ENCODE measurements at regions not wholly inside any gene's neighbourhood (a gene's known extent, or its start where the extent isn't known, plus 50 kb on each side); places are given as distances from the start of the nearest gene placed in this dataset.

DNA sequence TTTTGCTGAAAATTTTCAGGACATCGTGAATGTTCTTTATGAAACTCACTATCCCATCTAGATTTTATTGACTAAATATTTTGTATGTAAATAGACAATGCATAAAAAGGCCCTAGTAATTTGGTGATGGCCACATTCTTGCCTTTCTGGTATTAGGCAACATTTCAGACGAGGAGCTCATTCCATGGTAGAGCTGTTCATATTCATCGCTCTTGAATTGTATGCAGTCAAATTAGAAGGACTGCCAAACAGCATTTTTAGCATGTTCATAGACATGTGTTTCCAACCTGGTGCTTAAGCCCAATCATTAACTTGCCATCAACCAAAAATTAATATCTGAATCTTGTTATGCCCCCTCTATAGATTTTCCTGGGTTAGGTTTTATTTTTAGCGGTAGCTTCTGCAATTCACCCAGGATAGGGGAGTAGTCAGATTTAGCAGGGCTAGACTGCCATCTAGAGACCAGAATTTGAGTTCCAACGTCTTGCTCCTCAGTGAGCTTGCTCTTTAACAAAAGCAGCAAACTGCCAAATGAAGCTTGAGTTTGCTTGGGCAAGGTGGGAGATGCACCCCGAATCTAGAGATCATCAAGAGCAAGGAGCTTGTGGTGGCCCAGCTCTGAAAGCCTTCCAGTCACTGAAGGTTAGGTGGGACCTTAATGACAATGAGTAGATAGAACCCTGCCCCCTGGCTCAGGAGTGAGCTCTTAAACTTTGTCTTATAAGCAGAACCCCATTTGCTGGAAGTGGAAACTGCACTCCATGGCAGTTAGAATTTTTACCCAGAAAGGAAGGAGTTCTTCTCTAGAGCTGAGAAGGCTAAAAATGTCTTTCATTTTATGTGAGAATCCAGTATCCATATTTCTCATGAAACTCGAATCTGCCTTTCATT is 456.2 kb downstream of the RASEF start:
- TF ChIP-seq, protein P1, sequence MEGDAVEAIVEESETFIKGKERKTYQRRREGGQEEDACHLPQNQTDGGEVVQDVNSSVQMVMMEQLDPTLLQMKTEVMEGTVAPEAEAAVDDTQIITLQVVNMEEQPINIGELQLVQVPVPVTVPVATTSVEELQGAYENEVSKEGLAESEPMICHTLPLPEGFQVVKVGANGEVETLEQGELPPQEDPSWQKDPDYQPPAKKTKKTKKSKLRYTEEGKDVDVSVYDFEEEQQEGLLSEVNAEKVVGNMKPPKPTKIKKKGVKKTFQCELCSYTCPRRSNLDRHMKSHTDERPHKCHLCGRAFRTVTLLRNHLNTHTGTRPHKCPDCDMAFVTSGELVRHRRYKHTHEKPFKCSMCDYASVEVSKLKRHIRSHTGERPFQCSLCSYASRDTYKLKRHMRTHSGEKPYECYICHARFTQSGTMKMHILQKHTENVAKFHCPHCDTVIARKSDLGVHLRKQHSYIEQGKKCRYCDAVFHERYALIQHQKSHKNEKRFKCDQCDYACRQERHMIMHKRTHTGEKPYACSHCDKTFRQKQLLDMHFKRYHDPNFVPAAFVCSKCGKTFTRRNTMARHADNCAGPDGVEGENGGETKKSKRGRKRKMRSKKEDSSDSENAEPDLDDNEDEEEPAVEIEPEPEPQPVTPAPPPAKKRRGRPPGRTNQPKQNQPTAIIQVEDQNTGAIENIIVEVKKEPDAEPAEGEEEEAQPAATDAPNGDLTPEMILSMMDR (IDR thresholded peaks at IDR 0.05; ENCODE audit: control insufficient read depth, extremely low read depth, insufficient read depth): peak; percentile 77
- H3K4me3 ChIP-seq (ENCODE audit: low read depth, low read length): peak overlapping the region; percentile 1; the same call in 1 of the 2 replicates
- DNase-seq (ENCODE audit: low read depth): peak; percentile 64

DNA sequence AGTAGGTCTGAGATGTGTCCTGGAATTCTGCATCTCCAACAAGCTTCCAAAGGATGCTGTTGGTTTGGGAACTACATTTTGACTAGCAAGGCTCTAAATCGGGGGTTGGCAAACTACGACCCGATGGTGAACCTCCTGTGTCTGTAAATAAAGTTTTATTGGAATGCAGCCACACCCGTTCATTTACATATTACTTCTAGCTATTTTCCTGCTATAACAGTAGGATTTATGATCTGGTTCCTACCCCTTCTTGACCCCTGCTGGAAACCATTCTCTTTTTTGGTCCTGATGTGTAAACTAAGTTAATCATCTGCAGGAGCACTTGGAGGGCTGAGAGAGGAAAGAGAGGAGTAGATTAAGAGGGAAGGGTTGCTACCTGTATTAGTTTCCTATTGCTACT is 454.5 kb downstream of the RASEF start:
- no peak overlapping the region for H3K4me3 ChIP-seq (ENCODE audit: low read depth, low read length)
- TF ChIP-seq, protein P1 (IDR thresholded peaks at IDR 0.05; ENCODE audit: control insufficient read depth, extremely low read depth, insufficient read depth): no peak
- no peak for DNase-seq (ENCODE audit: low read depth)

DNA sequence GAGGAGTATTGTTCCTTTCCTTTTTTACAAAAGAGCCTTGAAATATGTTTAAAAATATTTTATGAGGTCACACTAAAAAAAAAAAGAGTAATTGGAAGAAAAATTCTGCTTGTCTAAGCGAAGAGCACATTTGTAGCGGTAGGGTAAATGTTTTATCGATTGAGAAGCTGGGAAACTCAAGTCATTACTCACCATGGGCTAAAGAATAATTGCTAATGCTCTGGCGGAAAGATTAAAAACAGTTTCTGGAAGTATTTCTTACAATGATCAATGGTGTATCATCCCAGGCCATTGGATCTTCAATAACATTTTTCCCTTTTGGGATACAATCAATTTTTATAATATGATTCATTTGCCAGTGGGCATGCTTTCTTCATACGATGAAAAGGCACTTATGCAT is 450.0 kb downstream of the RASEF start:
- no peak for DNase-seq (ENCODE audit: low read depth)
- TF ChIP-seq, protein P1 (IDR thresholded peaks at IDR 0.05; ENCODE audit: control insufficient read depth, extremely low read depth, insufficient read depth): no peak
- H3K4me3 ChIP-seq (ENCODE audit: low read depth, low read length): no peak overlapping the region

DNA sequence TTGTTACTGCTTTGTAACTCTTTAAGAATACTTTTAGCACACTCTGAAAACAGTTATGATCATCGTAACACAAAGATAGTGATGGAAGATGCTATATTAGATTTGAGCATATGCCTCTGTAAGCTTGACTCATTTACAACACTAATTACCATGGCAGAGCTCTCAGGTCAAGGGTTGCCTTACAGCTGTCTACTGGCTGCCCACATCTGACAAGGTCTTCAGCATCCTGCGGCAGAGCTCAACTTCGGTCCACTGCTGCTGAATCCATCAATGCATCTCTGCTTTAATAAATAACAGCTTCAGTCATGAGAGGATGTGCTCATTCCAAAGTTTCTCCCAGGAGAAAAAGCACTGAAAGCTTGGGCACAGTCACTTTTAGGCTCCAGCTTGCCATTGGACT is 449.4 kb downstream of the RASEF start:
- no peak for DNase-seq (ENCODE audit: low read depth)
- no peak overlapping the region for H3K4me3 ChIP-seq (ENCODE audit: low read depth, low read length)
- TF ChIP-seq, protein P1 (IDR thresholded peaks at IDR 0.05; ENCODE audit: control insufficient read depth, extremely low read depth, insufficient read depth): no peak

DNA sequence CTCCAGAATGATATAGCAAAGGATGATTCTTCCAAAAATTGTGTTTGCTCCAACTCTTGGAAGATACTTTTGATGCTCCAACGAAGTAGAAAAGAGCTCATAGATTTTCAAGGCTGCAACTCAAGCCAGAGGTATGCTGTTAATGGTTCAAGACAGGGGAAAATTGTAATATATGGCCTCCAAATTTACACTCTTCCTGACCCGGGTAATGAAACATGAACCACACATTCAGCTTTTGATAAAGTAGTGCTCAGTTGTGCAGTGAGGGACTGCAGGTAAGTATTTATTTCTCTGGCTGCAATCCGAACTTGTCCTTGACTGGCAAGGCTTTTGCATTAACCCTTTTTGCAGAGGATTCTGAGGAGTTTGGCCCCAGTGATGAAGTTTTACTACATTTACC is 446.4 kb downstream of the RASEF start:
- DNase-seq (ENCODE audit: low read depth): no peak
- TF ChIP-seq, protein P1 (IDR thresholded peaks at IDR 0.05; ENCODE audit: control insufficient read depth, extremely low read depth, insufficient read depth): no peak
- H3K4me3 ChIP-seq (ENCODE audit: low read depth, low read length): no peak overlapping the region

DNA sequence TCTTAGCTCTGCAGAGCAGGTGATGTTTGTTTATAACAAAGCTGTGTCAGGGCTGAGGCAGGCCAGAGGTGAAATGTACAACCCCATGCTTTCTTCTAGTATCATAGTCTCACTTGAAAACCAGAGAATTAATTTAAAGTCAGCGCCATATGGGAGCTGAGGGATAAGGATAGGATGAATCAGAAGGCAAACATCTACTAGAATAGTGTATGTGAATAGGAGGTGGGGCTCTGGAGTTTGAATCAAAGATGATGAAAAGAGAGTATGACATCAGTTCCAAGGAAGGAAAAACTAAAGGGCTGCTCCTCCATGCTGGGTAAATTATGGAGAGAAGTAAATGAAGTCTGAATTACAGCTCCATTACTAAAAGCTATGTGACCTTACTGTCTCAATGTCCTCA is 441.5 kb downstream of the RASEF start:
- TF ChIP-seq, protein P1 (IDR thresholded peaks at IDR 0.05; ENCODE audit: control insufficient read depth, extremely low read depth, insufficient read depth): no peak
- DNase-seq (ENCODE audit: low read depth): no peak
- H3K4me3 ChIP-seq (ENCODE audit: low read depth, low read length): no peak overlapping the region

DNA sequence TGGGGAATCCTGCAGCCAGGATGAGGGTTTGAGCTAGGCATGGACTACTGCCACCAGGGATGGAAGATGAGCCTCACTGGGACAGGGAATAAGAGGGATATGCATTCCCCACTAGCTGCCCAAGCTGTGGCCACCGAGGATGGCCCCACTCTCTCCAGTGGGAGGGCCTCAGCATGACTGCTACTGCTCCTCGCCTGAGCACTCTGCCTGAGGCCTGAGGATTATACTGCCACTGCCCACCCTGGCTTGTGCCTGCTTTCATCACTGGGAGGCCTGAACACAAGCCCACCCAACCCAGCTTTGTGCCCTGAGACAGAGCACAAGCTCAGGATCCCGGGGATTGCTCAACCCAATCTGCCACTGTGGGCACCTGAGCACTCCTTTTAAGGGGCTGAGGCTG is 425.6 kb downstream of the RASEF start:
- H3K4me3 ChIP-seq (ENCODE audit: low read depth, low read length): no peak overlapping the region

More for the DNA sequence above, 425.6 kb downstream of the RASEF start:
- no peak for DNase-seq (ENCODE audit: low read depth)
- TF ChIP-seq, protein P1 (IDR thresholded peaks at IDR 0.05; ENCODE audit: control insufficient read depth, extremely low read depth, insufficient read depth): no peak
